Stimulated activated naive CD8-positive, alpha-beta T cell treated with anti-CD3 and anti-CD28 coated beads, Interleukin-15, Interleukin-2, amounts not matched to agents 100 ng/mL and 50 ng/mL, for 24 hours (primary cell): ENCODE measurements at regions not wholly inside any gene's neighbourhood (a gene's known extent, or its start where the extent isn't known, plus 50 kb on each side); places are given as distances from the start of the nearest gene placed in this dataset.

Experiments used
- H3K27ac Mint-ChIP-seq: one replicate; pipeline ENCODE4 v1.8.0; 2021; ENCODE audit warnings: mild to moderate bottlenecking, mixed read lengths
- H3K27me3 Mint-ChIP-seq: one replicate; pipeline ENCODE4 v1.8.0; 2021; ENCODE audit warnings: mixed read lengths
- H3K36me3 Mint-ChIP-seq: one replicate; pipeline ENCODE4 v1.8.0; 2021; ENCODE audit warnings: low read depth, mixed read lengths
- H3K4me1 Mint-ChIP-seq: one replicate; pipeline ENCODE4 v1.8.0; 2021; ENCODE audit warnings: low read depth, mixed read lengths
- H3K4me3 Mint-ChIP-seq: one replicate; pipeline ENCODE4 v1.8.0; 2021; ENCODE audit warnings: mild to moderate bottlenecking, mixed read lengths
- H3K9me3 Mint-ChIP-seq: one replicate; pipeline ENCODE4 v1.8.0; 2021; ENCODE audit warnings: mixed read lengths

GRCh38 chr22:20650294-20651207 is 123.4 kb upstream of the SERPIND1 start:
- Mint-ChIP-seq H3K4me1 (no peaks in the 10 kb centered on the region), H3K27ac (no peak overlapping the region), H3K9me3 (no peaks in the 10 kb centered on the region), H3K36me3 (no peaks in the 10 kb centered on the region), H3K27me3 (no peaks in the 10 kb centered on the region), H3K4me3 (no peak overlapping the region)

- Mint-ChIP-seq H3K4me3 (no peak overlapping the region), H3K4me1 (no peaks in the 10 kb centered on the region), H3K27me3 (no peaks in the 10 kb centered on the region), H3K36me3 (no peaks in the 10 kb centered on the region), H3K27ac (no peak overlapping the region), H3K9me3 (no peaks in the 10 kb centered on the region)
Observed at GRCh38 chr22:20651286-20651685, 122.6 kb upstream of the SERPIND1 start.

GRCh38 chr22:20652130-20652529 is 121.8 kb upstream of the SERPIND1 start:
- Mint-ChIP-seq H3K27ac (no peak overlapping the region), H3K4me3 (no peak overlapping the region), H3K4me1 (no peaks in the 10 kb centered on the region), H3K27me3 (no peaks in the 10 kb centered on the region), H3K9me3 (no peaks in the 10 kb centered on the region), H3K36me3 (no peaks in the 10 kb centered on the region)

- Mint-ChIP-seq H3K4me3 (no peak overlapping the region), H3K36me3 (no peaks in the 10 kb centered on the region), H3K27ac (no peak overlapping the region), H3K27me3 (peaks cover 3% of the 10 kb centered on the region), H3K4me1 (no peaks in the 10 kb centered on the region), H3K9me3 (no peaks in the 10 kb centered on the region)
Observed at GRCh38 chr22:20652582-20652981, 121.3 kb upstream of the SERPIND1 start.

- Mint-ChIP-seq H3K9me3 (no peaks in the 10 kb centered on the region), H3K27ac (no peak overlapping the region), H3K4me1 (no peaks in the 10 kb centered on the region), H3K36me3 (no peaks in the 10 kb centered on the region), H3K4me3 (no peak overlapping the region), H3K27me3 (peaks cover 6% of the 10 kb centered on the region)
Observed at GRCh38 chr22:20653012-20653794, 120.7 kb upstream of the SERPIND1 start.

GRCh38 chr22:20653795-20654342 is 120.0 kb upstream of the SERPIND1 start:
- H3K4me3 Mint-ChIP-seq, result no peak overlapping the region
- H3K4me1 Mint-ChIP-seq, result no peaks in the 10 kb centered on the region
- no peak overlapping the region for H3K27ac Mint-ChIP-seq
- no peaks in the 10 kb centered on the region for H3K9me3 Mint-ChIP-seq
- H3K27me3 Mint-ChIP-seq, result peaks cover 10% of the 10 kb centered on the region
- H3K36me3 Mint-ChIP-seq, result no peaks in the 10 kb centered on the region

- Mint-ChIP-seq H3K27ac (no peak overlapping the region), H3K27me3 (peaks cover 17% of the 10 kb centered on the region), H3K4me3 (no peak overlapping the region), H3K9me3 (no peaks in the 10 kb centered on the region), H3K36me3 (no peaks in the 10 kb centered on the region), H3K4me1 (no peaks in the 10 kb centered on the region)
Observed at GRCh38 chr22:20654343-20655208, 119.3 kb upstream of the SERPIND1 start.

GRCh38 chr22:20655623-20656022 is 118.3 kb upstream of the SERPIND1 start:
- H3K9me3 Mint-ChIP-seq, result no peaks in the 10 kb centered on the region
- H3K4me1 Mint-ChIP-seq, result no peaks in the 10 kb centered on the region
- no peak overlapping the region for H3K4me3 Mint-ChIP-seq
- H3K27ac Mint-ChIP-seq, result no peak overlapping the region
- peaks cover 28% of the 10 kb centered on the region for H3K27me3 Mint-ChIP-seq
- H3K36me3 Mint-ChIP-seq, result no peaks in the 10 kb centered on the region

GRCh38 chr22:20656516-20656901 is 117.4 kb upstream of the SERPIND1 start:
- Mint-ChIP-seq H3K27me3 (peaks cover 35% of the 10 kb centered on the region), H3K27ac (no peak overlapping the region), H3K9me3 (no peaks in the 10 kb centered on the region)

GRCh38 chr22:20656902-20657836 is 116.7 kb upstream of the SERPIND1 start:
- H3K4me3 Mint-ChIP-seq, result no peak overlapping the region
- H3K4me1 Mint-ChIP-seq, result no peaks in the 10 kb centered on the region
- H3K27ac Mint-ChIP-seq, result no peak overlapping the region
- no peaks in the 10 kb centered on the region for H3K9me3 Mint-ChIP-seq
- H3K27me3 Mint-ChIP-seq, result peaks cover 36% of the 10 kb centered on the region
- H3K36me3 Mint-ChIP-seq, result no peaks in the 10 kb centered on the region

More at GRCh38 chr22:20656516-20656901, 117.4 kb upstream of the SERPIND1 start:
- Mint-ChIP-seq H3K4me3 (no peak overlapping the region), H3K4me1 (no peaks in the 10 kb centered on the region), H3K36me3 (no peaks in the 10 kb centered on the region)
